Esophagus squamous epithelium (tissue), 4 donors: ENCODE measurements at regions not wholly inside any gene's neighbourhood (a gene's known extent, or its start where the extent isn't known, plus 50 kb on each side); places are given as distances from the start of the nearest gene placed in this dataset.

Experiments
- POLR2A ChIP-seq, 4 donors: fragments of 450-650 bp; IDR thresholded peaks; one replicate each; pipeline ENCODE4 v1.6.1; 2017; ENCODE audit warnings: antibody characterized with exemption in 4 of 4, mild to moderate bottlenecking in 4 of 4, moderate library complexity in 3 of 4
- TF ChIP-seq, protein P1 (sequence below), 6 experiments: fragments of 450-650 bp in 4 of 6; fragments of 200-600 bp in 2 of 6; sonication (generic) in 2 of 6; IDR thresholded peaks; one replicate each; pipeline ENCODE4 v1.5.1; 2016 to 2019; ENCODE audit warnings: antibody characterized with exemption in 6 of 6, mild to moderate bottlenecking in 4 of 6, moderate library complexity in 4 of 6

DNA sequence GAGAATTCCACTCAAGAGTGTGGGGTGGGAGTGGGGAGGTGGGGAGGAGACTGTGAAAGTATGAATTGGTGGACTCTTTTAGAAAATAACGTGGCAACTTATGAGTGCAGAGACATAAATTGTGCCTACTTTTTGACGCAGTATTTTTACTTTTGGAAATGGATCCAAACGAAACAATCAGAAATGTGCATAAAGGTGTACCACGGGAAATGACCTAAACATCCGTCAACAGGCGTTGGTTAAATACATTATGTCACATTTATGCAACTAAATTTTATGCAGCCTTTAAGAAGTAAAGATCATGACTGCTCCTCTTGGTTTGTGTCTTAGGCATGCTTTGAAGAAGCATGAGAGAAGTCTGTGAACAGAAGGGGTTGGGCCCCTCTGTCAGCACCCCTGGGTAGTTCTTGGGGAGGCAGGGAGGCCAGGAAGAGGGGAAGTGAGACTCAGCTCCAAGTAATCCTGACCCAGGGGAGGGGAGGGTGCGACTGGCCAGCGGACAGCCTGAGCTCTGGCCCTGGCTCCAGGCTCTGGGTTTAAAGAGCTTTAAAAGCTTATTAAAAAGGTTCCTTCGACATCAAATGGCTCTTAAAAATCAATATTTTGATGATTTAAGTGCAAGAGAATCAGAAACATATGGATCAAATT lies 126.4 kb upstream of the HAAO start:
- TF ChIP-seq, protein P1, sequence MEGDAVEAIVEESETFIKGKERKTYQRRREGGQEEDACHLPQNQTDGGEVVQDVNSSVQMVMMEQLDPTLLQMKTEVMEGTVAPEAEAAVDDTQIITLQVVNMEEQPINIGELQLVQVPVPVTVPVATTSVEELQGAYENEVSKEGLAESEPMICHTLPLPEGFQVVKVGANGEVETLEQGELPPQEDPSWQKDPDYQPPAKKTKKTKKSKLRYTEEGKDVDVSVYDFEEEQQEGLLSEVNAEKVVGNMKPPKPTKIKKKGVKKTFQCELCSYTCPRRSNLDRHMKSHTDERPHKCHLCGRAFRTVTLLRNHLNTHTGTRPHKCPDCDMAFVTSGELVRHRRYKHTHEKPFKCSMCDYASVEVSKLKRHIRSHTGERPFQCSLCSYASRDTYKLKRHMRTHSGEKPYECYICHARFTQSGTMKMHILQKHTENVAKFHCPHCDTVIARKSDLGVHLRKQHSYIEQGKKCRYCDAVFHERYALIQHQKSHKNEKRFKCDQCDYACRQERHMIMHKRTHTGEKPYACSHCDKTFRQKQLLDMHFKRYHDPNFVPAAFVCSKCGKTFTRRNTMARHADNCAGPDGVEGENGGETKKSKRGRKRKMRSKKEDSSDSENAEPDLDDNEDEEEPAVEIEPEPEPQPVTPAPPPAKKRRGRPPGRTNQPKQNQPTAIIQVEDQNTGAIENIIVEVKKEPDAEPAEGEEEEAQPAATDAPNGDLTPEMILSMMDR (IDR thresholded peaks at IDR 0.05), result no peak
- TF ChIP-seq POLR2A (IDR thresholded peaks at IDR 0.05), result no peak
